ENCODE measurements at regions not wholly inside any gene's neighbourhood (a gene's known extent, or its start where the extent isn't known, plus 50 kb on each side); places are given as distances from the start of the nearest gene placed in this dataset.

- DNase-seq (ENCODE audit: low spot score): no peak
These were observed 113.5 kb downstream of the BTG1 start for GRCh38 chr12:92032101-92032500.

- peak; percentile 84 for DNase-seq (ENCODE audit: low spot score)
These were observed 115.0 kb downstream of the BTG1 start for GRCh38 chr12:92030618-92031017.

GRCh38 chr12:92029902-92030586 is 115.6 kb downstream of the BTG1 start:
- DNase-seq (ENCODE audit: low spot score): peak; percentile 24

- DNase-seq (ENCODE audit: low spot score): no peak
These were observed 116.5 kb downstream of the BTG1 start for GRCh38 chr12:92029136-92029535.

- DNase-seq (ENCODE audit: low spot score): no peak
These were observed 117.3 kb downstream of the BTG1 start for GRCh38 chr12:92028441-92028709.

- DNase-seq (ENCODE audit: low spot score): no peak
These were observed 117.8 kb downstream of the BTG1 start for GRCh38 chr12:92027701-92028440.

- DNase-seq (ENCODE audit: low spot score): no peak
These were observed 118.4 kb downstream of the BTG1 start for GRCh38 chr12:92027243-92027642.

- DNase-seq (ENCODE audit: low spot score): no peak
These were observed 120.0 kb downstream of the BTG1 start for GRCh38 chr12:92025462-92026207.

GRCh38 chr12:92022093-92022492 is 123.6 kb downstream of the BTG1 start:
- no peak for DNase-seq (ENCODE audit: low spot score)

GRCh38 chr12:92021666-92022035 is 124.0 kb downstream of the BTG1 start:
- no peak for DNase-seq (ENCODE audit: low spot score)

GRCh38 chr12:92020983-92021665 is 124.5 kb downstream of the BTG1 start:
- DNase-seq (ENCODE audit: low spot score): no peak

GRCh38 chr12:92019491-92020277 is 126.0 kb downstream of the BTG1 start:
- DNase-seq (ENCODE audit: low spot score): no peak

- no peak for DNase-seq (ENCODE audit: low spot score)
These were observed 133.0 kb downstream of the BTG1 start for GRCh38 chr12:92012691-92013090.

- DNase-seq (ENCODE audit: low spot score): no peak
These were observed 134.6 kb downstream of the BTG1 start for GRCh38 chr12:92010853-92011701.

GRCh38 chr12:92010368-92010767 is 135.3 kb downstream of the BTG1 start:
- DNase-seq (ENCODE audit: low spot score): no peak

- no peak for DNase-seq (ENCODE audit: low spot score)
These were observed 137.3 kb downstream of the BTG1 start for GRCh38 chr12:92008345-92008744.

- no peak for DNase-seq (ENCODE audit: low spot score)
These were observed 137.9 kb downstream of the BTG1 start for GRCh38 chr12:92007787-92008186.

- DNase-seq (ENCODE audit: low spot score): no peak
These were observed 141.9 kb downstream of the BTG1 start for GRCh38 chr12:92003701-92004100.

- no peak for DNase-seq (ENCODE audit: low spot score)
These were observed 142.8 kb downstream of the BTG1 start for GRCh38 chr12:92002673-92003382.

- DNase-seq (ENCODE audit: low spot score): no peak
These were observed 143.4 kb downstream of the BTG1 start for GRCh38 chr12:92002195-92002649.

Measured in CD4-positive, alpha-beta T cell treated with Interleukin-2 at 100 ng/mL for 4 hours (primary cell).